Stimulated activated CD4-positive, alpha-beta T cell treated with anti-CD3 and anti-CD28 coated beads, Interleukin-2, amount 100 ng/mL, for 4 hours (primary cell): ENCODE measurements at regions not wholly inside any gene's neighbourhood (a gene's known extent, or its start where the extent isn't known, plus 50 kb on each side); places are given as distances from the start of the nearest gene placed in this dataset.
"Not testable (repeated sequence)": the region's sequence is repeated elsewhere in the genome, so short reads cannot be mapped to it uniquely, and the experiment has no call there.

Experiments used
- DNase-seq: peaks from one replicate; pipeline ENCODE4 v3.0.0-alpha.2; 2020; ENCODE audit warnings: low read depth

DNA sequence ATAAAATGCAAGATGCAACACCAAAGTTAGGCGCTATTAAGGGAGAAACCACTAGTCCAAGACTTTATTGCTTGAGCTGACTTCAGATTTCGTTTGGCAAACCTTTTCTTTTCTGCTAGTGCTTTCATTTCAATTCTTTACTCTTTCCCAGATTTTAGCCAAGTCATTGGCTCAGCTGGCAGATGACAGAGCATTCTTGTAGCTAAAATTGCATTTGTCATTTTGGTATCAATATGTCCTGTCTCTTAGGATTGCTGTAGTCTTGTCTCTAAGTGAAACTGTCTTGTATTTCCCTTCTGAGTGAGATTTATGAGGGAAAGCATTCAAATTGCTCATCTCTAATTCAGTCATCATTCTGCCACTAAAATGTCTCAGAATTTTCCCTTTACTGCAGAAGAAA, 335.1 kb downstream of the METTL4 start:
- no peak for DNase-seq

DNA sequence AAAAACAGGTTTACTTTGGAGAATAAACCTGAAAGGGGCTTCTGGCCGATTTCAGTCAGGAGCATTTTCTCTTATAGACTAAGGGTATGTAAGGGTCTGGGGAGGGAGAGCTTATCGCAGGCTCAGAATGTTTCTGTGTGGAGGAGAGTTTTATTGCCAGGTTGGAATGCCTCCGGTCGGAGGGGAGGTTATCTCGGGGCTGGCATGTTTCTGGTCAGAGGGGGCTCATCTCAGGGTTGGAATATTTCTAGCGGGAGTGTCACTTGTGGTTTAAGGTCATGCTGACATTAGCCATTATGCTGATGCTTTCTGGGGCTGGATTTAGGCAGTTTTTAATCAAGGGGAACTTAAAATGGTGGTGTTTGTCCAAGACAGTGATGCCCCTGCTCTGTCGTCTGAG, 333.6 kb downstream of the METTL4 start:
- no peak for DNase-seq

DNA sequence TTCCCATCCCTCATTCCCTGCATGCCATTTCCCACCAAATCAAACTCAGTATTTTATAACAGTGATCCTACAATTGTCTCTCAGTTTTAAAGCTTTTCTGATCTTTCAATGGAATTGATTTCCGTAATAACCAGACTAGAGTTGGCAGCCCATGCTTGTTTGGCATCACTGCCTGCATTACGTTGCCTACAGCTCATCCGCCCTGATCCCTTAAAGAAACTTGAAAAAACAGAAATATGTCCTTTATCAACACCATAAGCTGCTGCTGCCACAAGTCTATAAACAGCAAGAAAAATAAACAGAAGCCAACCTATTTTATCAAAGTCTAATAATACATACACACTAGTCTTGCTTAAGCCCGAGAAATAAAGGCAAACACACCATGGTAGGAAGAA, 331.0 kb downstream of the METTL4 start:
- DNase-seq = no peak

DNA sequence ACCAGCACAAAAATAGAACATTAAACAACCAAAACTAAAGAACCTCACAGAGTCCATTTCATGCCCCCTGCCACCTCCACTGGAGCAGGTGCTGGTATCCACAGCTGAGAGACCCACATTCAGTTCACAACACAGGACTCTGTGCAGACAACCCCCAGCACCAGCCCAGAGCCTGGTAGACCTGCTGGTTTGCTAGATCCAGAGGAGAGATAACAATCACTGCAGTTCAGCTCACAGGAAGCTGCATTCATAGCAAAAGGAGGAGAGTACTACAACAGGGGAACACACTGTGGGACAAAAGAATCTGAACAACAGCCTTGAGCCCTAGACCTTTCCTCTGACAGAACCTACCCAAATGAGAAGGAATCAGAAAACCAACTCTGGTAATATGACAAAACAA, 326.7 kb downstream of the METTL4 start:
- no peak for DNase-seq

DNA sequence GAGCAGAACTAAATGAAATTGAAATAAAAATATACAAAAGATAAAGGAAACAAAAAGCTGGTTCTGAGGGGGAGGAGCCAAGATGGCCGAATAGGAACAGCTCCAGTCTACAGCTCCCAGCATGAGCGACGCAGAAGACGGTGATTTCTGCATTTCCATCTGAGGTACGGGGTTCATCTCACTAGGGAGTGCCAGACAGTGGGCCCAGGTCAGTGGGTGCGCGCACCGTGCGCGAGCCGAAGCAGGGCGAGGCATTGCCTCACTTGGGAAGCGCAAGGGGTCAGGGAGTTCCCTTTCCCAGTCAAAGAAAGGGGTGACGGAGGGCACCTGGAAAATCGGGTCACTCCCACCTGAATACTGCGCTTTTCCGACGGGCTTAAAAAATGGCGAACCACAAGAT, 324.2 kb downstream of the METTL4 start:
- DNase-seq = not testable (repeated sequence)

DNA sequence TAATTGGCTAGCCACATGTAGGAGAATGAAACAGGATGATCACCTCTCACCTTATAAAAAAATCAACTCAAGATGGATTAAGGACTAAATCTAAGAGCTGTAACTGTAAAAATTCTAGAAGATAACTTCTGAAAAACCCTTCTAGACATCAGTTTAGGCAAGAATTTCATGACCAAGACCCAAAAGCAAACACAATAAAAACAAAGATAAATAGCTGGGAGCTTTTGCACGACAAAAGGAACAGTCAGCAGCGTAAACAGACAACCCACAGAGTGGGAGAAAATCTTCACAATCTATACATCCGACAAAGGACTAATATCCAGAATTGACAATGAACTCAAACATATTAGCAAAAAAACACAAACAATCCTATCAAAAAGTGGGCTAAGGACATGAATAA, 316.3 kb downstream of the METTL4 start:
- no peak for DNase-seq

DNA sequence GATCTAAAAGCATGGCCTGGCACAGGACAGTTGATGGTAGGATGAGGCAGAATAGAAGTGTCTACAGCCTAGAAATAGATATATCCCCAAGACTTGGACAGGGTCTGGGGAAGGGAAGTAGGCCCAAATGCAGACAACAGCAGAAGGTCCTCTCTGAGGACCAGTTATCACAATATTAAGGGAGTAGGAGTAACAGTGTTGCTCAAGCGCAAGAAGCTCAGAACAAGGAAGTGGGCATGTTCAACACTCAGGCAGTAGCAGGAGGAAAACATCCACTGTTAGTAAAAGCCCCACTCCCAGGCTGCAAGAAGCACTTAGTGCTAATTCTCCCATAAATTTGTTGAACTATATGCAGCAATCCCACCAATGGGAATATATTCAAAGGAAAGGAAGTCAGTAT, 314.7 kb downstream of the METTL4 start:
- DNase-seq = no peak

DNA sequence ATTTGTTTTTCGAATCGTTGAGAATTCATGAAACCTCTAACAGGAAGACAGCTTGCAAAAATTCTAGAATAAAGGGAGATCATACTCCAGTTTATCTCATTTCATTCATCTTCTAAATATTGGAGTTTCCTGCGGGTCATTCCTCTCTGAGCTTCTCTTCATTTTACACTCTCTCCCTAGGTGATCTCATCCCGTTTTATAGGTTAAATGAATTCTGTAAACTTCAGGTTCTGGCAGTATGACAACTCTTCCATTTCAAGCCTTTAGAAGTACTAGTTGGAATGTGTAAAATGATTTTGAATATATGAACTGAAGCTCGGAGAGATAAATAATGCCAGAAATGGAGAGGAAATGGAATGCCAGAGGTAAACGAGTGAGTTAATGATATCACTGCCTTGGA, 312.4 kb downstream of the METTL4 start:
- no peak for DNase-seq

DNA sequence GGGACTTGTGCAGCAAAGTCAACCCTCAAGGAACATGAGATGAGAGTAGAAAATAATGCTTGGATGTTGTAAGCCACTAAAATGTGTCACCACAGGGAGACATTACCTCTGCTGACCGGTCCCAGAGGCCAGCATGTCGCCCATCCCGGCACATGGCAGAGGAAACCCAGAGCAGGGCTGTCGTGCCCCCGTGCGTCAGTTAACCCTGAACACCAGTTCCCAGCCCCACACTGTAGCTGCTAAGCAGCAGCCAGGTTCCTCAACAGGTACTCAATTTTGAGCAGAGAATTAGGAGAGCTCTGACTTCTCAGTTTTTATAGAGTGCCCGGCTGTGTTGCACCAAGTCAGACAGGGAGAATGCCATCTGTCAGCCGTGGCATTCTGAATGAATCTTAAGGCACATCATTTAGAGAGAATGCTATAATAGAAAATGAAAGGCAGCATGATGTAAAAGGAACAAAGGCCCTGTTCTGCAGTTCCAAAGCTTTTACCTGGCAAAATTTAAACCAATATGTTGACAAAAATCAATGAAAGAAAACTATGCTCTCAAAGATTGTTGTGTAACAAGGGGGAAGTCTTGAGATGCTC, 307.9 kb downstream of the METTL4 start:
- no peak for DNase-seq

DNA sequence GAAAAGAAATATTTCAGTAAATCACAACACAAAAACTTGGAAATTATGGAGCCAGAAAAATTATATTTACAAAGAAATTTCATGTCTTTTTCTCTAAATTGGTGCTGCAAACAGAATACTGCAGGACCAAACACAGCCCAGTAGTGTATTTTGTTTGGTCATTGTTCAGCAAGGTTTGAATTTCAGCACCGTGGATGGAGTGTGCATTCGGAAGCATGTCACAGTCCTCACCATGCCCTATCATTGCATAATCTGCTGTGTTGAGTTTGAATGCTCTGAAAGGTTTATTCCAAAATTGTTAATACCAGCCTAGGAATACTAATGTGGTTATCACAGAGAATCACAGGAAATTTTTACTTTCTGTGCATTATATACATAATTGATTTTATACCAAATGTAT, 296.7 kb downstream of the METTL4 start:
- no peak for DNase-seq

DNA sequence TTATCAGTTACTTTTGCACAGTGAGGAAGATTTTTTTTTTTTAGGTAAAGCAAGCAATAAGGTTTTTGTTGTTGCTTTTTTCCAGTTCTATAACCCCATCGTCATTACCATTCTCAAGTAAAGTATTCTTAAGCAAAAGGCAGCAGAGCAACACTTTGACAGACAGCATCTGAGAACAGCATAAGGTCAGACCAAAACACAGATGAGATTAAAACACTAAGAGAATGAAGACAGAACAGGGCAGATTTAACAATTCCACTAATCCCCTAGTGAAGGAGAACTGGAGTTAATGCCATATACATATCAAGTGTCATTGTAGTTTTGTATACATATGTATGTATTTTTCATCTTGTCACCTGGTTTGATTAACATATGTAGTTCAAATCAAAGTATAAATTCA, 290.2 kb downstream of the METTL4 start:
- no peak for DNase-seq

DNA sequence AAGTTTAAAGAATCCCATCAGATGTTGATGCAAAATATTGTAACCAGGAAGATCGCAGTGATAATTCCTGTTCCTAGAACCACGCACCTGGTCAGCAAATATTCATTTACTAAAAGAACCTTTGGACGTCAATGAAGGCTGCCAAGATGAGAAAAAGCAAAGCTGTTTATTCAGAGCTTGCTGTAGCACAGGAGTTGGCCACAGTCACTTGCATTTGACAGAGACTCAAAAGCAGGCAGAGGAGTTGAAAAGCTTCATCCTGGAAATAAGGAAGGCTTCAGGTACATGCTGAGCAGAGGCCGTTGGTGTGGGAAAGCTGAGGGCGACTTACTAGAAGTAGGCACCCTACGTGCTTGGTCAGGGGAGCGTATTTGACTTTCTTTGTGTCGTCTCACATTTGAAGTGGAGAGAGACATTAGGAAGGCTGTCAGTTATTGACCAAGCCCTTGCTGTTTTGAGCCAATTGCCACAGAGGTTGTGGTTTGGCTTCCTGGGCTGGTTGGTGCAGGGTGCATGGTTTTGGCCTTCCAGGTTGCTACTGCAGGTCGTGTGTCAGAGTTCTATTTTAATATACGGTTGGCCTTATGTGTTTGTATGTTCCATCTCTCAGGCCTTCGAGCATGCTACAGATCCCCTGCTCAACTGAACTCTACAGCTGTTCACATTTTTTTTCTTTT, 289.6 kb downstream of the METTL4 start:
- DNase-seq = no peak

DNA sequence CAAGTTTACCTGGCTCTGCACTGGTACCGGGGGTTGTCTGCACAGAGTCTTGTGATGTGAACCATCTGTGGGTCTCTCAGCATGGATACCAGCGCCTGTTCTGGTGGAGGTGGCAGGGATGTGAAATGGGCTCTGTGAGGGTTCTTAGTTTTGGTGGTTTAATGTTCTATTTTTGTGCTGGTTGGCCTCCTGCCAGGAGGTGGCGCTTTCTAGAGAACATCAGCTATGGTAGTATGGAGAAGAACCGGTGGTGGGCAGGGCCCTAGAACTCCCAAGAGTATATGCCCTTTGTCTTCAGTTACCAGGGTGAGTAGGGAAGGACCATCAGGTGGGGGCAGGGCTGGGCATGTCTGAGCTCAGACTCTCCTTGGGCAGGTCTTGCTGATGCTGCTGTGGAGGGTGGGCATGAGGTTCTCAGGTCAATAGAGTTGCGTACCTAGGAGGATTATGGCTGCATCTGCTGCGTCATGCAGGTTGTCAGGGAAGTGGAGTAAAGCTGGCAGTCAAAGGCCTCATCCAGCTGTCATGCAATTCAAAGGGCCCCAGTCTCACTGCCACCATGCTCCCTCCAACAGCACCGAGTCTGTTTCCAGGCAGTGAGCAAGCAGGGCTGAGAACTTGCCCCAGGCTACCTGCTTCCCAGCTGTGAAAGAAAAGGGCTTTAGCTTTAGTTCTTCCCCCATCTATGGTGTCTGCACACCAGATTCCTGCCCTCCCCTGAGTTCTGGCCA, 278.0 kb downstream of the METTL4 start:
- DNase-seq = no peak

DNA sequence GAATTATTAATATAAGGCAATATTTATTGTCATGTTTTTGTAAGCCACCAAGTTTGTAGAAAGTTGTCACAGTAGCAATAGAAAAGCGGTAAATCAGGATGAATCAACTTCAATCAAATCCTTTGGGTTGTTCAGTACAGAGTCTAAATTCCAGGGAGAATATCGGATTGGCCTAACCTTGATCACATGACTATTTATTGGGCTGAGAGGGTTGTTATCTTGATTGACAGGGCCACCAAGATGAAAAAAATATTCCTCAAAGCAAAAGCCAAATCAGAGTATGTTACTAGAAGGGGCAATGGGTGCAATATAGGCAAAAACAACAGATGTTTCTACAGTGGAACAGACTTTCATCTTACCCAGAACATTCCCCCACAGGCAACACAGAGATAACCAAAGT, 270.0 kb downstream of the METTL4 start:
- DNase-seq = no peak

DNA sequence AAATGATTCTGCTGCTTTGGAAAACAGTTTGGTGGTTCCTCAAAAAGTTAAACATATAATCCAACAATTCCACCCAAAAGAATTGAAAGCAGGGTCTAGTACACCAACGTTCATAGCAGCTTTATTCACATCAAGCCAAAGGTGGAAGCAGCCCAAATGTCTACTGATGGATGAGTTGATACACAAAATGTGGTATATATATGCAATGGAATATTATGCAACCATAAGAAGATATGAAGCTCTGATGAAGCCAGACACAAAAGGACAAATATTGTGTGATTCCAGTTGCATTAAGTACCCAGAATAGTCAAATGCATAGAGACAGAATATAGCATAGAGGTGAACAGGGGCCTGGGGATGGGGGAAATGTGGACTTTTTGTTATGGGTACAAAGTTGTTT, 269.3 kb downstream of the METTL4 start:
- DNase-seq = no peak

DNA sequence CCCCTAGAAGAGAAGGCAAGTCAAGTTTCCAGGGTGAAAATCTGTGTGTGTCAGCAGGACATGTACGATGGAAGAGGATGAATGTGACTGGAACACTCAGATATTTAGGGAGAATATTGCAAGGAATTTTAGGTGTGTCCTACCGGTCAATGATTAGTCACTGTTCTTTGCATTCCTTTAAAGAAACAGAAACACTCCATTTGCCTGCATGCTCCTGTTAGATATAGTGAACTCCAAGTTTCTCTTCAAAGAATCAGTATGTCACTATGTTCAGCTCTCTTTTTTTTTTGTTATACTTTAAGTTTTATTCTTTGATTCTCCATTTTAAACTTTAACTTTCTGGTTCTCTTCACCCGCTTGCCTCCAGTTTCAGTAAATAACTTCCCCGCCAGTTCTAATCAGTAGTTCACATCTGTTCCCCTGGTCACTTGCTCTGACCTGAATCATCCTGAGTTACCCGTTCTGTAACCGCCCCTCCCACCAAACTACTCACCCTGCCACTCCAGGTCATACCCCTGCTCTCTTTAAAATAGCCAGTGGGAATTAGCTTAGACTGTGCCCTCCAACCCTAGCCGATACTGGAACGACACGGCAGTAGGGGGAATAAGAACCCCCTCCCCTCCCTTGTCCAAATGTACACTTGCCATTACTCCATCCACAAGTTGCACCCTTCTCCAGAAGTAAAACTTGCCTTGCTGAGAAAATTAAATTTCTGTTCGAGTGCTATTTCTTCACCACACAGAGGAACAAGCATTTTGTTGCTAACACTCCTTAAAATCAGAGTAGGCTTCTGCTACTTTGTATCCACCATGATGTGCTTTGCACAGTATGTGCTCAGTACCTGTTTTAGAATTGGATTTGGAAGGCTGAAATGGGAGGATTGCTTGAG, 268.4 kb downstream of the METTL4 start:
- DNase-seq = no peak

DNA sequence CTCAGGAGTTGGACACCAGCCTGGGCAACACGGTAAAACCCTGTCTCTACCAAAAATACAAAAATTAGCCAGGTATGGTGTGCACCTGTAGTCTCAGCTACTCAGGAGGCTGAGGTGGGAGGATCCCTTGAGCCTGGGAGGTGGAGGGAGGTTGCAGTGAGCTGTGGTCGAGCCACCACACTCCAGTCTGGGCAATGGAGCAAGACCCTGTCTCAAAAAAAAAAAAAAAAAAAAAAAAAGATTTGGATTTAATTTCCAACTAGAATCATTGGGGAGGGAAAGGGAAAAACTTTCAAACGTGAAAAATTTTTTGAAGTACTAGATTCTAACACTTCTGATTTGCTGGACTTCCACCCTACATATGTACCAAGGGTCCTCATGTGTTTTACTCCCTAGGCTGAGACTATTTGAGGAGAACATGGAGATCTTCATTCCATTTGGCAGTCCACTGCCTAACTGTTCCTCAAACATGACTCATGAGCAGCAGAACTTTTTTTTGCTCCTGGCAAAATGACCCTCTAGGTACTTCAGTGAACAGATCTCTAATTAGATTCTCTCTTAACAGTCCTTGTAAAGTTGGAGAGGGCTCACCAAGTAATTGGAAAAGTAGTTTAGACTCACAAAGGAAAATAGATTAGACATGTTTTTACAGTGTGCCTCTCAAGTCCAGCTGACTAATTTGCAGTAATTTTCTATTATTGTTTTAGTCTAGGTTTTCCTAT, 267.6 kb downstream of the METTL4 start:
- no peak for DNase-seq

DNA sequence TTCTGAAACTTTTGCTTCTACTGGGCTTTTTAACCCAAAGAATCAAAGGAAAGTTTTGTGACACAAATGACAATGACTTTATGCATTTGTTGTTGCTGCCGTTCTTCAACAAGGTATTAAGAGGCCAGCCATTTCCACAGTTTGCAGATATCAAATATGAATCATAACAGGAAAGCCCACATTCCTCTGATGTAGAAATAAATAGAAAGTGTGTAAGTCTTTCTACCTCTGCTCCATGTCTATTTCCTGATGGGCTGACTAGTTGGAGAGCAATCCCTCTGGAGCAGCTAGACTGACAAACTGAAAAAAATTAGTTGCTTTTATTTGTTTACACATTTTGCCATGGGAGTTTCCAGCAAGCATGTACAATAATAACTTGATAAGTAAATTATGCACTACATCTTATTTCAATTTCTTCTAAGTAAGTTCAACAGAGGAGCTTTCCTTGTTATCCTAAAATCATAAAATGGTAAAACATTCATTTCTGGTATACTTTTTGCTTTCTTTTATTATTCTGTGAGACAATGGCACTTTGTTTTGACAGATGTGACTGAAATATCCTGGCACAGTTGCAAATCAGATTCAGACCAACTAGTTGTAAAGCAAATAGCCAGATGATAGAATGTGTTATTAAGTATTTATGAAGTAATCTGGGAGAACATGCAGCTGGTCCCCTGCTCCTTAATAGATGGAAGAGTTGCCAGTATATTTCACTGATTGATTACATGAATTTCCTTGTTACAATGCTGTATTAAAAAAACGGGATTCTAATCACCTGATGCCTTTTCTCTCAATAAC, 266.7 kb downstream of the METTL4 start:
- DNase-seq = no peak

DNA sequence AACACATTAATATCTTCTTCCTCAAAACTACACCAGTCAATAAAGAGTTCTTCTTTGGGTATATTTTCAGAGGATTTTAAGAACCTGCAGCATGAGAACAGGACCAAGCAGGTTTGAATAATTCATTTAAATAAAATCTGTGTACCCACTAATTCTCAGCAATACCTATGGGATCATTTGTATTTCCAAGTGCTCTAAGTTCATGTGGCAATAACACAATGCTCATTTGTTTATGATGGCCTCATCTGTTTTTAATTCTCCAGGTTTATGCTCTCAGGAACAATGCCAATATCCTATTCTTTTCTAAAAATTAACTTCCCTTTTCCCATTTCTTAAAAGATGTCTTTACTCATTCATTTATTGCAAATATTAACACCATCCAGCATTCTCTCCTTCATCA, 264.7 kb downstream of the METTL4 start:
- no peak for DNase-seq

DNA sequence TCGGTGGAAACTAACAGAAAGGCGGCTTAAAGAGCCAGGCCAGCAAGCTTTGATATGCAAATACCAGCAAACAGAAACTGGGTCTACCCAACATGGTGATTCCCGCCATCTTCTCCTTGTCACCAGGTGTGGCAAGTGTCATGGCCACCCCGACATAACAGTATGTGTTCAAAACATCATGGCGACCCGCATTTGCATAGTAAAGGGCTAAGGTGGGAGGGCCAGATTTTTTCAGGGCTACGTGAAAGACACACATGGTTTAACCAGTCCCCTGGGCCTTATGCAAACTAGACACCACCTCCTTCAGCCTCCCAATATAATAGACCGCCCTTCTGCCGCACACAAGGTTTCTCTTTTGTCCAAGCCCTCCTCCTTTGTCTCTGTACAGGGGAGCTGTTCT, 260.4 kb downstream of the METTL4 start:
- DNase-seq = no peak

DNA sequence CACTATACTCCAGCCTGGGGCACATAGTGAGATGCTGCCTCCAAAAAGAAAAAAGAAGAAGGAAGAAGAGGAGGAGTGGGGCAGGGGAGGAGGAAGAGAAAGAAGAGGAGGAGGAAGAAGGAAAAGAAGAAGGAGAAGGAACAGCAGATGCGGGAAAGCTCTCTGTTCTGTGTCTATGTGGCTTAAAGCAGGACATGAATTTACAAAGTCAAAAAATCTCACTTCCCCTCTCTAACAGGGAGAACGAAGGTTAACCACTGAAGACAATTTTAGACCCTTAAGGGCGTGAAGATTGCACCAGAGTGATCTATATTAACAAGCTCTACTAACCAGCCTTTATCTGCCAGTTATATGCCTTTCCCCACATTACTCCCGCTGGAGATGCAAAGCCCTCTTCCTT, 258.9 kb downstream of the METTL4 start:
- DNase-seq = no peak
